Kidney capillary endothelial cell (primary cell): ENCODE measurements at regions not wholly inside any gene's neighbourhood (a gene's known extent, or its start where the extent isn't known, plus 50 kb on each side); places are given as distances from the start of the nearest gene placed in this dataset.
"Not testable (repeated sequence)": the region's sequence is repeated elsewhere in the genome, so short reads cannot be mapped to it uniquely, and the experiment has no call there.

Experiments
- DNase-seq: peaks from one replicate; pipeline ENCODE4 v3.0.0-alpha.2; 2018; ENCODE audit warnings: low spot score

GRCh38 chr3:24687671-24688070 is 193.0 kb upstream of the THRB start:
- DNase-seq: no peak

GRCh38 chr3:24688446-24689148 is 193.9 kb upstream of the THRB start:
- DNase-seq: no peak

- DNase-seq: no peak
Observed at GRCh38 chr3:24689353-24689752, 194.7 kb upstream of the THRB start.

DNA sequence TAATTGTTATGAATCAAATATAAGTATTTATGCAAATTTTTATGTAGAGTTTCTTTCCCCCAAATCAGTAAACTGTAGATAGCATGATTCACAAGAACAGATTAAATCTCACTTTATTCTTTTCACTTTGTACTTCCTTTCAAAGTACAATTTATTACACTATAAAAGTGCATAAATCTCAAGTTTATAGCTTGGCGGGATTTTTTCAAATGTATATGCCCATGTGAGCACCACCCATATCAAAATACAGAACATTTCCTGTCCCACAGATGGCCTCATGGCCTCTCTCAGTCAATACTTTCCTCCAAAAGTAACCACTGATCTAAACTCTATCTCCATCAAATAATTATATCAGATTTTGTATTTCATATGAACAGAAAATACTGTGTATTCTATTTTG is 196.1 kb upstream of the THRB start:
- DNase-seq: no peak

DNA sequence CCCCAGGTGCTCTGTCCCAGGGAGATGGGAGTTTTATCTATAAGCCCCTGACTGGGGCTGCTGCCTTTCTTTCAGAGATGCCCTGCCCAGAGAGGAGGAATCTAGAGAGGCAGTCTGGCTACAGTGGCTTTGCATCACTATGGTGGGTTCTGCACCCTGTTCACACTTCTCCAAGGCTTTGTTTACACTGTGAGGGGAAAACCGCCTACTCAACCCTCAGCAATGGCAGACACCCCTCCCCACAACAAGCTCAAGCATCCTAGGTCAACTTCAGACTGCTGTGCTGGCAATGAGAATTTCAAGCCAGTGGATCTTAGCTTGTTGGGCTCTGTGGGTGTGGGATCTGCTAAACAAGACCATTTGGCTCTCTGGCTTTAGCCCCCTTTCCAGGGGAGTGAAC is 204.4 kb upstream of the THRB start:
- not testable (repeated sequence) for DNase-seq

DNA sequence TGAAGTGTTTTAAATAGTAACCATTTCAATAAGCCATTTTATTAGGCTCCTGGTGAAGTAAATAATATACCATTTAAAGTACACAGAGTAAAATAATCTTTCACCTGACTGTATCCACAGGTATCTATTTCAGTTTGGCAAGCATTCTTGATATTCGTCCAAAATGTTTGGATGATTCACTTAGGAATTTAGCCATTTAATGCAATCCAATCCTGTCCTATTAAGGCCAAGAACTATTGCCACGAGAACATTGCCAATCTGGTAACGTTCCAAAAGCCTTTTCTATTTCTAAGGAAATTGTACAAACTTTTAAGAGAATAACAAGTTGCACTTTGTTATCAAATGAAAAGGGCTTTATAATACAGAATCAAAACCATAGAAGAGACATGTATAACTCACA is 209.8 kb upstream of the THRB start:
- DNase-seq: no peak

DNA sequence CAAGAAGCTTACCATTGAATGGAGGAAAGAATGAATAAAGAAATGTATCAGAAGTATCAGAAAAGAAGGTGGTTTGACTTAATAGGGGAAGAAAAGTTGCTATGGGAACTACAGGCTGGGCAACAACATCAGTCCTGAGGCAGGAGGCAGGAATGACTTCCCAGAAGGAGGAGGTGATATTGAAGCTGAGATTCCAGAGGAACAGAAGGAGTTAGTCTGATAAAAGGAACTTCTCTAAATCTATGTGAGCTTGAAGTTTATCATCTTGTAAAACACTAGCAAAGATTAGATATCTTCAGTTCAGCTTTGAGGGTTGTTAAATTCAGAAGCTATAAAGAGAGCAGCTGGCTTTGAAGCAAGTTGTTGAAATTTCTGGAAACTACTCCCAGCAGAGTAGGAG is 213.3 kb upstream of the THRB start:
- no peak for DNase-seq

- no peak for DNase-seq
Observed at GRCh38 chr3:24709956-24710355, 215.3 kb upstream of the THRB start.

GRCh38 chr3:24713516-24713915 is 218.9 kb upstream of the THRB start:
- no peak for DNase-seq

- peak; percentile 7 for DNase-seq
Observed at GRCh38 chr3:24714436-24714835, 219.8 kb upstream of the THRB start.

DNA sequence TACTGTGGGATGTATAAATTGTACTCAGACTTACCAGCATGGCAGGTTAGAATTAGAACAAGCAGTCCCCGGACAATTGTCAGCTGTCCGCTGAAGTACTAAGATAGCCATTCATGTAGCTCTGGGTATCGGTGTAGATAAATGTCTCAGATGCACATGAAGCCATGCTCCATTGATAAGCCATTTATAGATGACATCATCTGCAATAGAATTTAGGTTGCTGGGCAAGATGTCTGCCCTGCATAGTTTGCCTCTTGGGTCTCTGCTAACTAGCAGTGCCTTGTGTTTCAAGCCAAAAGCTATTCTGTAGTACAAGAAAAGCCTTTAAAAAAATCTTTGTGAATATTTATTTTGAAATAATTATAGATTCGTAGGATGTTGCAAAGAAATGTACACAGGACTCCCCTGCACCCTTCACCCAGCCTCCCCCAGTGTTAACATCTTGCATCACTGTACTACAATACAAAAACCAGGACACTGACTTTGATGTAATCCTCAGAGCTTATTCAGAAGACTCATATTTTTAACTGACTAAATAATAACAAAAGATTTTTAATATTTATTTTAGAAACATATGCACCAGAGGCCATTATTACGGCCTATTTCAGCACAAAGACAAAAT is 220.6 kb upstream of the THRB start:
- no peak for DNase-seq

GRCh38 chr3:24722087-24722486 is 227.4 kb upstream of the THRB start:
- DNase-seq: no peak

- no peak for DNase-seq
Observed at GRCh38 chr3:24725514-24726255, 231.0 kb upstream of the THRB start.

DNA sequence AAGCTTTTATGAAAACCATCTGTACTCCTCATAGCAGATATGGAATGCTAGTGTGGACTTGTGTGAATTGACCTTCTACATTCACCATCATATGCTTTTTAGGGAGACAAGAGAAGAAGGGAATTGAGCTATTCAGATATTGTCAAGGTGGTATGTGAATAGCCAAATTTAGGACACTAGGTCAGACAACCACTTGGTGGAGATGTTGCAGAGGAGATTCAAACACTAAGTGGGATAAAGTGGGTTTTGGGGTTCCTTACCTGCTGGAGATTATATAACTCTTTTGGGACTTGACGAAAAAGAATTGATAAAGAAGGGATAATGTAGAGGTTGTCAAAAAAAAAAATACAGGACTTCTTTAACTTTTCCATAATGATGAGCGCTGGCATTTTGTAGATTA is 231.8 kb upstream of the THRB start:
- DNase-seq: no peak

GRCh38 chr3:24730173-24730572 is 235.5 kb upstream of the THRB start:
- no peak for DNase-seq

GRCh38 chr3:24734019-24734418 is 239.4 kb upstream of the THRB start:
- no peak for DNase-seq

DNA sequence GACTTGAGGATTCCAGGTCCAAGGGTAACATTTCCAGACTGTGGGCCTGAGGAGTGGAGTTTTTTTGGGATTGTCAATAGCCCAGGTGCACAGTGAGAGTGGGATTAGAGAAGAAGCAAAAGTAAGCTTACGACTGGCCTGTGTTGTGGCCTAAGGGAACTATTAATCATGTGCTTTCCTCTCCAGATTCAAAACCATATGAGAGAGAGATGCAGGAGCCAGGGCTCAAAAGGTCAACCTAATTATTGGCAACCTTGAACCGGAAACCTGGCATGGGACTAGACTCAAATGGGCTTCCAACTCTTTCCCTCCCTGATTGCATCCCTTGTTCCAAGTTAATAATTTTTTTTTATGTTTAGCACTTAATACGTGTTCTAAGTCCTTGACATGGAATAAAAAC is 242.1 kb upstream of the THRB start:
- no peak for DNase-seq

DNA sequence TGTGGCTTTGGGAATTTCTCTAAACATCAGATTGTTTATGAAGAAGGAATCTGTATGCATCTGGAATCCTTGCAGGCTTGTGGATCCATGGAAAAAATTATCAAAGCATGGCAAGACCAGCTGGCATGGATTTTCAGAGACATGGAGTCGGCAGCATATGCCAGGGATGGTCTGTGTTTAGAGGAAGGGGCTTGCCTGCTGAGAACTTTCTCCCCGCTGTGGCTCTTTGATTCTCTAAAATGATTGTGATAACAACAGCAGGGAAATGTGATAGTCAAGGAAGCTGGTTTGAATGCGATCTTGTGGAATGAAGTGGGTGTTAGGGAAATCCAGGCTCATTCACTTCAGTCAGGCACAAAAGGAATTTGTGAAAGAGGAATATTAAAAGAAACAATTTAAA is 245.7 kb upstream of the THRB start:
- DNase-seq: no peak

GRCh38 chr3:24741506-24741905 is 246.9 kb upstream of the THRB start:
- no peak for DNase-seq

DNA sequence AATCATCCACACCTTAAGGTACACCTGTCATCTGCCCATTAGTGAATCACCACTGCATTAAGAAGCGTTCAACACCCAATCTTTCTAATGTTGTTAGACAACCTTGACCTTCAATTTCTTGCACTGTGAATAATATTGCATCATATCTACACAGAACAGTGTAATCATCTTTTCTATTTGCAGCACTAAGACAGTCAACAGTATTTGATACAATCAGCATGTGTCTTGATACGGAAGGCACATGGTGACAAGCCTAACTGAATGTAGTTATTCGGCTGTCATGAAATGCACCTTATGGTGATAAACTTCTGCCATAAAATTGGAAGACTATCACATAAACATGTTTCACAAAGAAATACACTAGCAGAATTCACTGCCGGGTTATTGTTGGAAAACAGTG is 253.9 kb upstream of the THRB start:
- DNase-seq: no peak

GRCh38 chr3:24751020-24751419 is 256.4 kb upstream of the THRB start:
- DNase-seq: no peak

GRCh38 chr3:24756101-24756888 is 261.6 kb upstream of the THRB start:
- no peak for DNase-seq

DNA sequence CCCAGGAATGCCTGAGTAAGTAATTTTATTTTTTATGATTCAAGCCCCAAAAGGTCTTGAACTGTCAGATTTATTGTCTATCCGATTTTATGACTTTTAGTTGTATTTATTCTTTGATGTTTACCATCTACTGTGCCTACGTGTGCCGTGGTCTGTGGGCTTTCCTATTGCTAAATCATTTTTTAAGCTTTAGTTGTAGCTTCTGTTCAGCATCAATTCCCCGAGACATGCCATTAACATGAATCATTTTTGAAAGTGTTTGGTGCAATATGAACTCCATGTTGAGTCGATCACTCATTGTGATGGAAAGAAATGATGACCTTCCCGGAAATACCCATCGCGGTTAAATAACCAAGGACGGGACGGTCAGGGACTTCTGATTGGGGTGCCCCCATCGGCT is 268.7 kb upstream of the THRB start:
- no peak for DNase-seq
